Neural crest cell (in vitro differentiated cells): ENCODE measurements at regions not wholly inside any gene's neighbourhood (a gene's known extent, or its start where the extent isn't known, plus 50 kb on each side); places are given as distances from the start of the nearest gene placed in this dataset.
A peak's percentile ranks its signal among the peaks of the same experiment; 100 is the strongest.
"Not testable (repeated sequence)": the region's sequence is repeated elsewhere in the genome, so short reads cannot be mapped to it uniquely, and the experiment has no call there.

ENCODE experiments used
- DNase-seq: peaks from one replicate; pipeline ENCODE4 v3.0.0; 2021; ENCODE audit warnings: low read depth, mixed read lengths, low spot score
- H3K27ac Mint-ChIP-seq: one replicate; pipeline ENCODE4 v1.8.0; 2021; ENCODE audit warnings: mild to moderate bottlenecking, mixed read lengths; ENCODE audit not compliant: unreplicated experiment
- H3K27me3 Mint-ChIP-seq: 2 replicates; pipeline ENCODE4 v1.8.0; 2021; ENCODE audit warnings: low read depth, mild to moderate bottlenecking, mixed read lengths
- H3K36me3 Mint-ChIP-seq: 2 replicates; pipeline ENCODE4 v1.8.0; 2021; ENCODE audit warnings: low read depth, mild to moderate bottlenecking, mixed read lengths
- H3K4me1 Mint-ChIP-seq: 2 replicates; pipeline ENCODE4 v1.8.0; 2021; ENCODE audit warnings: mixed read lengths
- H3K4me3 Mint-ChIP-seq: one replicate; pipeline ENCODE4 v1.8.0; 2021; ENCODE audit warnings: mild to moderate bottlenecking, mixed read lengths
- H3K9me3 Mint-ChIP-seq: 2 replicates; pipeline ENCODE4 v1.8.0; 2021; ENCODE audit warnings: mixed read lengths
- TF ChIP-seq, protein P1 (sequence below): fragments of 200-600 bp; sonication (generic); conservative IDR thresholded peaks from 2 replicates; pipeline ENCODE4 v1.5.0; 2021; ENCODE audit warnings: antibody characterized with exemption, mild to moderate bottlenecking

- TF ChIP-seq, protein P1, sequence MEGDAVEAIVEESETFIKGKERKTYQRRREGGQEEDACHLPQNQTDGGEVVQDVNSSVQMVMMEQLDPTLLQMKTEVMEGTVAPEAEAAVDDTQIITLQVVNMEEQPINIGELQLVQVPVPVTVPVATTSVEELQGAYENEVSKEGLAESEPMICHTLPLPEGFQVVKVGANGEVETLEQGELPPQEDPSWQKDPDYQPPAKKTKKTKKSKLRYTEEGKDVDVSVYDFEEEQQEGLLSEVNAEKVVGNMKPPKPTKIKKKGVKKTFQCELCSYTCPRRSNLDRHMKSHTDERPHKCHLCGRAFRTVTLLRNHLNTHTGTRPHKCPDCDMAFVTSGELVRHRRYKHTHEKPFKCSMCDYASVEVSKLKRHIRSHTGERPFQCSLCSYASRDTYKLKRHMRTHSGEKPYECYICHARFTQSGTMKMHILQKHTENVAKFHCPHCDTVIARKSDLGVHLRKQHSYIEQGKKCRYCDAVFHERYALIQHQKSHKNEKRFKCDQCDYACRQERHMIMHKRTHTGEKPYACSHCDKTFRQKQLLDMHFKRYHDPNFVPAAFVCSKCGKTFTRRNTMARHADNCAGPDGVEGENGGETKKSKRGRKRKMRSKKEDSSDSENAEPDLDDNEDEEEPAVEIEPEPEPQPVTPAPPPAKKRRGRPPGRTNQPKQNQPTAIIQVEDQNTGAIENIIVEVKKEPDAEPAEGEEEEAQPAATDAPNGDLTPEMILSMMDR = no peak
- no peaks in the 10 kb centered on the region for H3K4me1 Mint-ChIP-seq
- no peak overlapping the region for H3K27ac Mint-ChIP-seq
- H3K9me3 Mint-ChIP-seq = peaks cover 2% of the 10 kb centered on the region
- H3K4me3 Mint-ChIP-seq = no peak overlapping the region
- DNase-seq = no peak
- H3K36me3 Mint-ChIP-seq = peaks cover 3% of the 10 kb centered on the region
- no peaks in the 10 kb centered on the region for H3K27me3 Mint-ChIP-seq
These were observed 366.0 kb downstream of the OMA1 start for GRCh38 chr1:58180537-58180936.

GRCh38 chr1:58169160-58169559 lies 377.4 kb downstream of the OMA1 start:
- H3K9me3 Mint-ChIP-seq, H3K4me1 Mint-ChIP-seq, H3K4me3 Mint-ChIP-seq, H3K27me3 Mint-ChIP-seq, DNase-seq, H3K27ac Mint-ChIP-seq: not testable (repeated sequence)
- peaks cover 11% of the 10 kb centered on the region for H3K36me3 Mint-ChIP-seq

DNA sequence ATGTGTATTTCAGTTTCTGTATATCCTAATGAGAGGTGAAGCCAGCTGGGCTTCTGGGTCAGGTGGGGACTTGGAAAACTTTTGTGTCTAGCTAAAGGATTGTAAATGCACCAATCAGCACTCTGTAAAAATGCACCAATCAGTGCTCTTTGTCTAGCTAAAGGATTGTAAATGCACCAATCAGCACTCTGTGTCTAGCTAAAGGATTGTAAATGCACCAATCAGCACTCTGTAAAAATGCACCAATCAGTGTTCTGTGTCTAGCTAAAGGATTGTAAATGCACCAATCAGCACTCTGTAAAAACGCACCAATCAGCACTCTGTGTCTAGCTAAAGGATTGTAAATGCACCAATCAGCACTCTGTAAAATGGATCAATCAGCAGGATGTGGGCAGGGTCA lies 379.4 kb downstream of the OMA1 start:
- H3K4me1 Mint-ChIP-seq, DNase-seq, H3K9me3 Mint-ChIP-seq, H3K36me3 Mint-ChIP-seq, H3K27ac Mint-ChIP-seq, H3K4me3 Mint-ChIP-seq, H3K27me3 Mint-ChIP-seq: not testable (repeated sequence)

DNA sequence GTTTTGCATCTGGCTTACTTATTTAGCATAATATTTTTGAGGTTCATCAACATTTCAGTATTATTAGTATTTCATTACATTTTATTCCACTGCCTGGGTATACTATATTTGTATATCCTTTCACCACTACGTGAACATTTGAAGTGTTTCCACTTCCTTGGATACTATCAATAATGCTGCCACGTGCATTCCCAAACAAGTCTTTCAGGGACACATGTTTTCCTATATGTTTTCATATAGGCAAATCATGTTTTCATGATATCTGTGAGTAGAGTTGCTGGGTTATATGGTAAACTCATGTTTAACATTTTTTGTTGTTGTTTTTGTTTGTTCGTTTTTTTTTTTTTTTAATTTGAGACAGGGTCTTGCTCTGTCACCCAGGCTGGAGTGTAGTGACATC lies 380.1 kb downstream of the OMA1 start:
- TF ChIP-seq, protein P1 = no peak

GRCh38 chr1:58165073-58165472 lies 381.5 kb downstream of the OMA1 start:
- Mint-ChIP-seq H3K36me3 (peaks cover 8% of the 10 kb centered on the region), H3K4me1 (peaks cover 9% of the 10 kb centered on the region)

More for the DNA sequence above, 380.1 kb downstream of the OMA1 start:
- H3K4me3 Mint-ChIP-seq = no peak overlapping the region
- peaks cover 8% of the 10 kb centered on the region for H3K36me3 Mint-ChIP-seq
- H3K27me3 Mint-ChIP-seq = no peaks in the 10 kb centered on the region
- H3K9me3 Mint-ChIP-seq = no peaks in the 10 kb centered on the region
- no peak overlapping the region for H3K27ac Mint-ChIP-seq
- no peak for DNase-seq
- H3K4me1 Mint-ChIP-seq = peaks cover 9% of the 10 kb centered on the region

GRCh38 chr1:58162952-58163550 lies 383.5 kb downstream of the OMA1 start:
- Mint-ChIP-seq H3K27ac (no peak overlapping the region), H3K27me3 (no peaks in the 10 kb centered on the region), H3K9me3 (no peaks in the 10 kb centered on the region), H3K4me1 (peaks cover 9% of the 10 kb centered on the region), H3K4me3 (no peak overlapping the region), H3K36me3 (peaks cover 2% of the 10 kb centered on the region)
- DNase-seq = peak; percentile 66
- TF ChIP-seq, protein P1 = peak; percentile 90

More at GRCh38 chr1:58165073-58165472, 381.5 kb downstream of the OMA1 start:
- TF ChIP-seq, protein P1 = no peak
- no peak overlapping the region for H3K27ac Mint-ChIP-seq
- no peaks in the 10 kb centered on the region for H3K27me3 Mint-ChIP-seq
- no peaks in the 10 kb centered on the region for H3K9me3 Mint-ChIP-seq
- H3K4me3 Mint-ChIP-seq = no peak overlapping the region
- no peak for DNase-seq

DNA sequence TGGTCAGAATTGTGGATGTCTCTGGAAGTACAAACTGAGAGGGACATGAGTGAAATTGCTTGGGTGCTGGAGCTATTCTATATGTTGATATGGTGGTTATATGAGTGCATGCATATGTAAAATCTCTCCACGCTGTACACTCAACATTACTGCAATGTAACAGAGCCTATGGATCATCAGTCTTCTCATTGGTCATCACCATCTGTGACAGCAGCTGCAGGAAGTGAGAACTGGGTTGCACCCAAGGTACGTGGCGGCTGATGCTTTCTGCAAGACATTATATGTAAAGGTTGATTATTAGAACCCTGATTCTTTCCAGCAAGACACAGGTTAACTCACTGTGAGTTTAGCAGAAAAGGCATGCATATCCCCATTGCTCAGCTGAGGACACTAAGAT lies 387.1 kb downstream of the OMA1 start:
- H3K27me3 Mint-ChIP-seq = no peaks in the 10 kb centered on the region
- H3K27ac Mint-ChIP-seq = no peak overlapping the region
- H3K4me3 Mint-ChIP-seq = no peak overlapping the region
- H3K9me3 Mint-ChIP-seq = no peaks in the 10 kb centered on the region
- peaks cover 4% of the 10 kb centered on the region for H3K4me1 Mint-ChIP-seq
- H3K36me3 Mint-ChIP-seq = no peaks in the 10 kb centered on the region
- TF ChIP-seq, protein P1 = no peak
- DNase-seq = no peak
